H1 (cell line): ENCODE measurements at regions not wholly inside any gene's neighbourhood (a gene's known extent, or its start where the extent isn't known, plus 50 kb on each side); places are given as distances from the start of the nearest gene placed in this dataset.

Experiments
- CBX5 ChIP-seq: fragments of 300-800, 300-1000 bp; sonication (generic); IDR thresholded peaks from 2 replicates; pipeline ENCODE4 v1.7.1; 2016; ENCODE audit warnings: antibody characterized with exemption, low read length, low read depth
- JUN ChIP-seq: IDR thresholded peaks from 2 replicates; pipeline ENCODE4 v1.6.1; 2011; ENCODE audit warnings: low read depth, mild to moderate bottlenecking, improper control_type of control experiment, low read length

GRCh38 chr1:199545780-199546179 is 481.7 kb upstream of the NR5A2 start (continued):
- no peak for TF ChIP-seq CBX5
- no peak for TF ChIP-seq JUN
